ENCODE measurements at regions not wholly inside any gene's neighbourhood (a gene's known extent, or its start where the extent isn't known, plus 50 kb on each side); places are given as distances from the start of the nearest gene placed in this dataset.

DNA sequence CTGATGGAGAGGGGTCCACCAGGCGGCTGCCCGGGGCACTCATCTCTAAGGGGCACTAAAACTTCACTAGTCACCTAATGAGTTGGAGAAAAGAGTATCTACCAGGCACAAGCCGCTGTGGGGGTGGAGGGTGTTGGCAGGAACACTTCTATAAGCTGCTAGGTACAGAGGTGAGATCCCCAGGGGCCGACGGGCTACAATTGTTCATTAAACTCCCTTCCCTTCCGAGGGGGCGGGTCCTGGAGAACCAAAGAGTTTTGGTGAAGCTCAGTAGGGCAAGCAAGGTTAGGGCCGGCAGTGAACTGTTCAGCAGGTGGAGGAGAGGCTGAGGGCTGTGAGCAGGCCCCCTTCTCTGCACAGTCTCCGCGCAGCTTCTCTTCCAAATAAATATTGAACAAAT, 78.7 kb upstream of the ARAP3 start:
- no peak for DNase-seq (ENCODE audit: insufficient read length, low spot score)
- no peak for FAIRE-seq
- no peak for TF ChIP-seq CTCF (IDR thresholded peaks at IDR 0.05; ENCODE audit: insufficient read depth, missing control alignments)

GRCh38 chr5:141760193-141760592, 78.2 kb upstream of the ARAP3 start:
- no peak for FAIRE-seq
- TF ChIP-seq CTCF (IDR thresholded peaks at IDR 0.05; ENCODE audit: insufficient read depth, missing control alignments): no peak
- no peak for DNase-seq (ENCODE audit: insufficient read length, low spot score)

DNA sequence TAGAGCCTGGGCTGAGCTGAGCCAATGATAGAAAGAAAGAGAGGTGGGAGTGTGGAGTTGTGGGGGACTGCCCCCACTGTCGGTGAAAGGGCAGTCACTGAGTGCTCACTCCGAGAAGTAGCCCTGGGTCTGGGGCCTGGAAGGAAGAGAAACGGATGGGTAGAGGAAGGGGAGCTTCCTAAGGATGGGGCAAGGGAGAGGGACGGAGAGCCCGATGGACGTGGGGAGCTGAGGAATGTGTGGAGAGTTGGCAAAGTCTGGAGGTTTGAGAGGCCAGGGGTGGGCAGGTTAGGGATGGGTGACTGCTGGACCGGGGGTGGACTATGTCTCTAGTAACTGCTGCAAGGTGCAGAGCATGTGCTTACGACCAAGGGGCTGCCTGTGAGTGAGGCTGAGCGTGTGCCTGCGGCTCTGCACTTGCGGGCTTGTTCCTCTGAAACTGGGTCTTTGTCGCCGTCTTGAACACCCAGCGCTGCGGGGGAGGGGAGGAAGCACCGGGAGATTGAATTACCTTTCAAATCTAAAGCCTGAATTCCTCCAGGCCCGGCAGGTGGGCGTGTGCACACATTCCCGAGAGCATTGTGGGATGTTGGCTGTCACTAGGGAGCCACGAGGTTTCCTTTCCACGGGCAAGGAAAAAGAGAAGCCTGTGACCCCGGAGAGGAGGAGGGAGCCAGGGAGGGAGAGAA, 76.4 kb upstream of the ARAP3 start:
- no peak for TF ChIP-seq CTCF (IDR thresholded peaks at IDR 0.05; ENCODE audit: insufficient read depth, missing control alignments)
- DNase-seq (ENCODE audit: insufficient read length, low spot score) (no peak), FAIRE-seq (no peak)

DNA sequence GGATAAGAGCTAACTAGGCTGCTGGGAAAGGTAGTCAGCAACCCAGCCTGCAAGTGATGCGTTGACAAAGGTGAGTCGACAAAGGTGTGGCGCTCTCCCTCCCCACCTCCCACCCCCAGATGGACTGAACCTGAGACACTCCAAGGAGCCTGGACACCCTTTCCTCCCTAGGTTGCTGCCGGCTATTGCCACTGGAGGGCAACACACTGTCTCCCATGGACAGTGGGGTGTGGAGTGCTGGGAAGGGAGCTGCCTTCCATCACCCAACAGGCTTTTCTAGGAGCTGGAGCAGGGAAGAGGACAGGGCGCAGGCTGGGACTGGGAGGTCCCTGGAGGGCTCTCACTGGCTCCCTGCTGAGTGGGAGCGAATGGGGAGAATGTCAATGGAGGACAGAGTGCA, 75.4 kb upstream of the ARAP3 start:
- FAIRE-seq (no peak), DNase-seq (ENCODE audit: insufficient read length, low spot score) (no peak)
- TF ChIP-seq CTCF (IDR thresholded peaks at IDR 0.05; ENCODE audit: insufficient read depth, missing control alignments): no peak

DNA sequence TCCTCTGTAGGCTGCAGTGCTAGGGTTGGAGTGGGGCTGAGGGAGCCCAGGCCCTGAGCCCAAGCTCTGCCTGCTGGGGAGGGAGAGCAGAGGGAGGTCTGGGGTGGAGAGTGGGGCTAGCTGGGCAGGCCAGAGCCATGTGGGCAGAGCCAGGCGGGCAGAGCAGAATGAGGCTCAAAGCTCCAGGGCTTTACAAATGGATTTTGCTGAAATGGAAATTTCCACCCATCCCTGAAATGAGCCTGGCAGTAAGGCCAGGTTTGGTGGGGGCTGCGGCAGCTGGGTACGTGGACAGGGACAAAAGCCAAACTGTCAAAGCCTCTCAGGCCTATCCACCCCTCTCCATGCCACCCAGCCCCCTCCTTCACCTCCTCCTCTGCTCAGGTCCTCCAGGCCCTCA, 74.2 kb upstream of the ARAP3 start:
- TF ChIP-seq CTCF (IDR thresholded peaks at IDR 0.05; ENCODE audit: insufficient read depth, missing control alignments): no peak
- DNase-seq (ENCODE audit: insufficient read length, low spot score): no peak
- FAIRE-seq: no peak

DNA sequence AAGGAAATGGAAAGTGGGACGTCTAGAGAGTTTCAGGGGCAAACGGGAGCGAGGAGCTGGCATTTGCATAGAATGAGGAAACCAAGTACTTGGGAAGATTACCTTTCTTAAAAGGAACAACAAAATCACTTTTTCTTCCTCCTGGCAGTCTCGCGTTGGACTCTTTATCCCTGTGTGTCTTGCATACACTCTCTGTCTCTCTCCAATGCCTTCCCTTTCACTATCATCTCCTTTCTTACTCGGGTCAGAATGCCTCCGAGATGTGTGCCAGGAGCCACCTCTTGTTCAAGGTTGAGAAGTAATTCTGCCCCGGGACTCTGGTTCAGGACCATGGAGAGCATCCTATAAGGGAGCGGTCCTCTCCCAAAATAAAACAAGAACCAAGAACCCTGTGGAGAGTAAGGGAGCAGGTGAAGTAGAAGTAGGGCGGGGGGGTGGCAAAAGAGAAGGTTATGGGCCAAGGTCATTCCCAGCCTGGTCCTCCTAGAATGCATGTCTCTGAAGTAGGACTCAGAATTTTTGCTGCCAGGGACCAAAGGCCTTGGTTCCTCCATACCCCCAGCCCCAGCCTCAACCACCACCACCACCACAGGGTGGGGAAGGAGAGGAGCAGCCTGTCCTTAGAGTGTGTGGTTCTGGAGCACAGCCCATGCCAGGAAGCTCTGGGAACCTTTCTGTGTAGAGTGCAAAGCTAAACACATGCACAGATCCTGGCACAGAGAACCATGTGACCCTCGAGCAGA, 72.1 kb upstream of the ARAP3 start:
- FAIRE-seq (no peak), DNase-seq (ENCODE audit: insufficient read length, low spot score) (no peak)
- TF ChIP-seq CTCF (IDR thresholded peaks at IDR 0.05; ENCODE audit: insufficient read depth, missing control alignments): no peak

Data from D721Med (cell line).